ENCODE measurements at regions not wholly inside any gene's neighbourhood (a gene's known extent, or its start where the extent isn't known, plus 50 kb on each side); places are given as distances from the start of the nearest gene placed in this dataset.
"Not testable (repeated sequence)": the region's sequence is repeated elsewhere in the genome, so short reads cannot be mapped to it uniquely, and the experiment has no call there.

- DNase-seq (ENCODE audit: low read depth) = no peak
These were observed 262.8 kb downstream of the FGFR2 start for GRCh38 chr10:121335386-121335925.

GRCh38 chr10:121337427-121337826, 260.8 kb downstream of the FGFR2 start:
- no peak for DNase-seq (ENCODE audit: low read depth)

GRCh38 chr10:121338206-121338980, 259.9 kb downstream of the FGFR2 start:
- DNase-seq (ENCODE audit: low read depth) = no peak

GRCh38 chr10:121339114-121339513, 259.1 kb downstream of the FGFR2 start:
- no peak for DNase-seq (ENCODE audit: low read depth)

- DNase-seq (ENCODE audit: low read depth) = no peak
These were observed 257.9 kb downstream of the FGFR2 start for GRCh38 chr10:121340271-121340831.

GRCh38 chr10:121351540-121351939, 246.7 kb downstream of the FGFR2 start:
- DNase-seq (ENCODE audit: low read depth) = no peak

- no peak for DNase-seq (ENCODE audit: low read depth)
These were observed 245.9 kb downstream of the FGFR2 start for GRCh38 chr10:121352231-121352855.

- no peak for DNase-seq (ENCODE audit: low read depth)
These were observed 243.1 kb downstream of the FGFR2 start for GRCh38 chr10:121355161-121355560.

GRCh38 chr10:121356183-121356582, 242.1 kb downstream of the FGFR2 start:
- no peak for DNase-seq (ENCODE audit: low read depth)

- DNase-seq (ENCODE audit: low read depth) = no peak
These were observed 240.8 kb downstream of the FGFR2 start for GRCh38 chr10:121357401-121357800.

GRCh38 chr10:121362026-121362425, 236.2 kb downstream of the FGFR2 start:
- DNase-seq (ENCODE audit: low read depth) = no peak

GRCh38 chr10:121365566-121365965, 232.7 kb downstream of the FGFR2 start:
- DNase-seq (ENCODE audit: low read depth) = no peak

GRCh38 chr10:121368347-121369025, 229.8 kb downstream of the FGFR2 start:
- DNase-seq (ENCODE audit: low read depth) = no peak

GRCh38 chr10:121369616-121370015, 228.6 kb downstream of the FGFR2 start:
- no peak for DNase-seq (ENCODE audit: low read depth)

- DNase-seq (ENCODE audit: low read depth) = no peak
These were observed 226.4 kb downstream of the FGFR2 start for GRCh38 chr10:121371836-121372235.

- DNase-seq (ENCODE audit: low read depth) = no peak
These were observed 224.8 kb downstream of the FGFR2 start for GRCh38 chr10:121373411-121373810.

- no peak for DNase-seq (ENCODE audit: low read depth)
These were observed 224.1 kb downstream of the FGFR2 start for GRCh38 chr10:121374121-121374520.

- no peak for DNase-seq (ENCODE audit: low read depth)
These were observed 223.1 kb downstream of the FGFR2 start for GRCh38 chr10:121375172-121375571.

- DNase-seq (ENCODE audit: low read depth) = no peak
These were observed 219.9 kb downstream of the FGFR2 start for GRCh38 chr10:121378251-121378801.

GRCh38 chr10:121379013-121379412, 219.2 kb downstream of the FGFR2 start:
- DNase-seq (ENCODE audit: low read depth) = no peak

GRCh38 chr10:121380211-121380610, 218.0 kb downstream of the FGFR2 start:
- DNase-seq (ENCODE audit: low read depth) = no peak

GRCh38 chr10:121382029-121382520, 216.2 kb downstream of the FGFR2 start:
- DNase-seq (ENCODE audit: low read depth) = not testable (repeated sequence)

Data from iris pigment epithelial cell (primary cell).